ENCODE measurements at regions not wholly inside any gene's neighbourhood (a gene's known extent, or its start where the extent isn't known, plus 50 kb on each side); places are given as distances from the start of the nearest gene placed in this dataset.

GRCh38 chr3:157096328-157096727 is 63.6 kb downstream of the CCNL1 start (continued):
- TF ChIP-seq, protein P1, sequence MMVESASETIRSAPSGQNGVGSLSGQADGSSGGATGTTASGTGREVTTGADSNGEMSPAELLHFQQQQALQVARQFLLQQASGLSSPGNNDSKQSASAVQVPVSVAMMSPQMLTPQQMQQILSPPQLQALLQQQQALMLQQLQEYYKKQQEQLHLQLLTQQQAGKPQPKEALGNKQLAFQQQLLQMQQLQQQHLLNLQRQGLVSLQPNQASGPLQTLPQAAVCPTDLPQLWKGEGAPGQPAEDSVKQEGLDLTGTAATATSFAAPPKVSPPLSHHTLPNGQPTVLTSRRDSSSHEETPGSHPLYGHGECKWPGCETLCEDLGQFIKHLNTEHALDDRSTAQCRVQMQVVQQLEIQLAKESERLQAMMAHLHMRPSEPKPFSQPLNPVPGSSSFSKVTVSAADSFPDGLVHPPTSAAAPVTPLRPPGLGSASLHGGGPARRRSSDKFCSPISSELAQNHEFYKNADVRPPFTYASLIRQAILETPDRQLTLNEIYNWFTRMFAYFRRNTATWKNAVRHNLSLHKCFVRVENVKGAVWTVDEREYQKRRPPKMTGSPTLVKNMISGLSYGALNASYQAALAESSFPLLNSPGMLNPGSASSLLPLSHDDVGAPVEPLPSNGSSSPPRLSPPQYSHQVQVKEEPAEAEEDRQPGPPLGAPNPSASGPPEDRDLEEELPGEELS (CRISPR knock-in tag; IDR thresholded peaks at IDR 0.05), result no peak
- TF ChIP-seq MYBL2 (CRISPR knock-in tag; IDR thresholded peaks at IDR 0.05), result no peak
- TF ChIP-seq FOXP1 (CRISPR knock-in tag; IDR thresholded peaks at IDR 0.05; ENCODE audit: borderline replicate concordance), result no peak
- no peak for TF ChIP-seq ZNF317 (CRISPR knock-in tag; IDR thresholded peaks at IDR 0.05; ENCODE audit: borderline replicate concordance, low read depth)
- no peak for TF ChIP-seq RORB (CRISPR knock-in tag; IDR thresholded peaks at IDR 0.05)
- TF ChIP-seq GRHL2 (CRISPR knock-in tag; IDR thresholded peaks at IDR 0.05; ENCODE audit: insufficient replicate concordance, severe bottlenecking), result no peak
- no peak for TF ChIP-seq NFE2L1 (CRISPR knock-in tag; IDR thresholded peaks at IDR 0.05)
- no peak for TF ChIP-seq SP1 (CRISPR knock-in tag; conservative IDR thresholded peaks at IDR 0.05)

Data from WTC11 (cell line).